ENCODE measurements at regions not wholly inside any gene's neighbourhood (a gene's known extent, or its start where the extent isn't known, plus 50 kb on each side); places are given as distances from the start of the nearest gene placed in this dataset.

GRCh38 chr10:8128511-8128910, 74.0 kb downstream of the GATA3 start:
- Histone ChIP-seq H3K9me3 (no peaks in the 10 kb centered on the region), H3K4me3 (no peak overlapping the region), H3K36me3 (no peaks in the 10 kb centered on the region), H3K27me3 (no peaks in the 10 kb centered on the region), H3K27ac (no peak overlapping the region), H3K4me1 (no peaks in the 10 kb centered on the region)
- no peak for TF ChIP-seq CTCF (IDR thresholded peaks at IDR 0.05)
- no peak for DNase-seq (ENCODE audit: low spot score)

- no peak for DNase-seq (ENCODE audit: low spot score)
- Histone ChIP-seq H3K27me3 (no peaks in the 10 kb centered on the region), H3K27ac (no peak overlapping the region), H3K4me1 (no peaks in the 10 kb centered on the region), H3K9me3 (no peaks in the 10 kb centered on the region), H3K4me3 (no peak overlapping the region), H3K36me3 (no peaks in the 10 kb centered on the region)
- TF ChIP-seq CTCF (IDR thresholded peaks at IDR 0.05), result no peak
These were observed 75.0 kb downstream of the GATA3 start for GRCh38 chr10:8129438-8129837.

DNA sequence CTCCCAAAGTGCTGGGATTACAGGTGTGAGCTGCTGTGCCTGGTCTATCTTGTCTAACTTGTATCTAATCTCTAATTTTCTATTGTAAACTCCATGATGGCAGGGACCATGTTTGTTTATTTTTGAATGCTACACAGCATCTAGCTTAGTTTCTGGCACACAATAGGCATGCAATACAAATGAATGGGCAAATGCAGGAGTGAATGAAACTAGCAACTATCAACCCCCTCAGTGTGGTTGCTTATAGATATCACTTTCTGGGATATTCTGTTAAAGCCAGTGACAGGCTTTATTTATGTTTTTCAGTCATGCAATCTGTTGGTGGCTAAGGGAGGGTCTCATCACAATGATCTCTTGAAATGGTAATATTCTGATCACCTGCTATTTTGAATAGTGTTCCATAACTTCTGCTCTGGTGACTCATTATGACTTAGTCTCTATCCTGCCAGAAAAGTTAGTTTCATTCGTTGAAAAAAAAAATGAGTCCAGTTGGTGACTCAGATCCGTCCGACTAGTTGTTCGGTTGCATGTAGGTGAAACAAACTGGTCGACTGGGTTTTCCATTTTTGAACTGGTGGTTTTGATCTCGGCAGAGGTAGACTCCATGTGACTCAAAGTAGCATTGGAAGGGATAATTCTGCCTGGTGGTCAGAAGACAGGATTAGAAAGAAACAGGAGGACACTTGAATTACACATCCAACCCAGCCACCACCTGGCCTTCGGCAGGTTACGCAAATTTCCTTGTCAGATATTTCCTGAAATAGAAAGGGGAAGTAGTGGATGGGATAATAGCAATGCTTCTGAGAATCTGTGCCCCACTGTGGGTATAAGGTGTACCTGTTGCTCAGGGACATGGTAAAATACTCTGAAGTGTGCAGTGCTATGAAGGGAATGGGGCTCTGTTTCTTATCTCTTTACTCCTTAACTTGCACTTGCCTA, 76.8 kb downstream of the GATA3 start:
- no peaks in the 10 kb centered on the region for H3K36me3 ChIP-seq
- H3K4me1 ChIP-seq, result no peaks in the 10 kb centered on the region
- no peak overlapping the region for H3K27ac ChIP-seq
- TF ChIP-seq CTCF (IDR thresholded peaks at IDR 0.05), result no peak
- H3K9me3 ChIP-seq, result no peaks in the 10 kb centered on the region
- no peak overlapping the region for H3K4me3 ChIP-seq
- no peaks in the 10 kb centered on the region for H3K27me3 ChIP-seq
- no peak for DNase-seq (ENCODE audit: low spot score)

- Histone ChIP-seq H3K4me1 (no peaks in the 10 kb centered on the region), H3K27me3 (no peaks in the 10 kb centered on the region), H3K36me3 (no peaks in the 10 kb centered on the region), H3K9me3 (no peaks in the 10 kb centered on the region), H3K4me3 (no peak overlapping the region), H3K27ac (no peak overlapping the region)
- no peak for DNase-seq (ENCODE audit: low spot score)
- no peak for TF ChIP-seq CTCF (IDR thresholded peaks at IDR 0.05)
These were observed 78.7 kb downstream of the GATA3 start for GRCh38 chr10:8133146-8133545.

DNA sequence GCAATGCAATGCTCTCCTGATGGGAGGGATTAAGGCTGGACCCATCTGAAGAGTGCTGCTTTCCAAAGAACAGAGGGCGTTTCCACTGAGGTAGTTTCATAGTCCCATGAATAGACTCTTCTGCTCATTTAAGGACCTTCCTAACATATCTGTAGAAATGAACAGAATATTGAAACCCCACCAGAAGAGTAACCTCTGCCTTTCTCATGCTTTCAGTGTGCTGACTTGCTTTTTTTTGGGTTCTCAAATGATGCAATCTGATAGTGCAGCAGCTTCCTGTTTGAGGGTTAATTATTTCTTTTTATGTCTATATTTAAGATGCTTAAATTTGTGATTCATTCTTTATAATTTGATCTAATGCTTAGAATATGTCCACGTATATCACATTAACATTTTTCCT, 82.2 kb downstream of the GATA3 start:
- no peak overlapping the region for H3K27ac ChIP-seq
- no peak for DNase-seq (ENCODE audit: low spot score)
- no peaks in the 10 kb centered on the region for H3K9me3 ChIP-seq
- no peaks in the 10 kb centered on the region for H3K36me3 ChIP-seq
- no peaks in the 10 kb centered on the region for H3K27me3 ChIP-seq
- H3K4me1 ChIP-seq, result no peaks in the 10 kb centered on the region
- no peak overlapping the region for H3K4me3 ChIP-seq
- no peak for TF ChIP-seq CTCF (IDR thresholded peaks at IDR 0.05)

DNA sequence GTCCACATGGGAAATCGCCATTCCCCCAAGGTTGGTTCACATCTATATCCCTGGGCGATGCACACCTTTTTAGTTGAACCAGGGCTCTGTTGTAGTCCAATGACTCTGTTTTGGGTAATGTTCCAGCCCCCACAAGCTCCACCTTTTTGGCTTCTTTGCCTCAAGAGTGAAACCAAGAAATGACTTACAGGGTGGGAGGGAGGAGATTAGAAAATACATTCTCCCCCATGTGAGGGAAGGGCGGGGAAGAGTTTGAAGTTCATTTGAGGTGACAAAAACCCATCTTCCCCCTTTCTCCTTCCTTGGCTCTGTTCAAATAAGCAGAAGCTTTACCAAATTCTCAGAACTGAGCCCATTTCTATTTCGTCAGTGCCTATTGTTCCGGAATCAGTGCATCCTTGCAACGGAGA, 82.8 kb downstream of the GATA3 start:
- TF ChIP-seq CTCF (IDR thresholded peaks at IDR 0.05), result no peak

More for the DNA sequence above, 82.8 kb downstream of the GATA3 start:
- no peak for DNase-seq (ENCODE audit: low spot score)
- Histone ChIP-seq H3K27me3 (no peaks in the 10 kb centered on the region), H3K27ac (no peak overlapping the region), H3K36me3 (no peaks in the 10 kb centered on the region), H3K4me3 (no peak overlapping the region), H3K9me3 (no peaks in the 10 kb centered on the region), H3K4me1 (no peaks in the 10 kb centered on the region)

Data from right atrium auricular region (tissue), 2 donors.